Lower lobe of right lung (tissue), 2 donors: ENCODE measurements at regions not wholly inside any gene's neighbourhood (a gene's known extent, or its start where the extent isn't known, plus 50 kb on each side); places are given as distances from the start of the nearest gene placed in this dataset.
"Not testable (repeated sequence)": the region's sequence is repeated elsewhere in the genome, so short reads cannot be mapped to it uniquely, and the experiment has no call there.

ENCODE experiments used
- ATAC-seq, 2 donors: fragments of 200-7000 bp; cut with Tn5 transposase; one replicate each; pipeline ENCODE4 v1.9.1; 2020 to 2022; ENCODE audit warnings: mild to moderate bottlenecking in 2 of 2, moderate library complexity in 2 of 2
- DNase-seq: peaks from one replicate; pipeline ENCODE4 v3.0.0-alpha.2; 2020
- H3K27ac ChIP-seq: fragments of 200-600 bp; one replicate; pipeline ENCODE4 v1.8.0; 2022
- H3K27me3 ChIP-seq: fragments of 200-600 bp; one replicate; pipeline ENCODE4 v1.8.0; 2022; ENCODE audit warnings: low read depth
- H3K36me3 ChIP-seq: fragments of 200-600 bp; one replicate; pipeline ENCODE4 v1.8.0; 2022; ENCODE audit warnings: mild to moderate bottlenecking
- H3K4me1 ChIP-seq: fragments of 200-600 bp; one replicate; pipeline ENCODE4 v1.8.0; 2022
- H3K4me3 ChIP-seq: fragments of 200-600 bp; one replicate; pipeline ENCODE4 v1.8.0; 2022; ENCODE audit warnings: mild to moderate bottlenecking
- H3K9me3 ChIP-seq: fragments of 200-600 bp; one replicate; pipeline ENCODE4 v1.8.0; 2022
- CTCF ChIP-seq: fragments of 200-600 bp; IDR thresholded peaks from one replicate; pipeline ENCODE4 v1.8.0; 2022; ENCODE audit warnings: antibody characterized with exemption, mild to moderate bottlenecking
- intact Hi-C: fragments of 100-400 bp; cut with DNase I; formaldehyde crosslinking; loops from one replicate; pipeline ENCODE4 v1.11.0; 2022
- donor health status: DM: no; HTN: yes; CAD: no; lungs with severe emphysema.

GRCh38 chr20:47855799-47856198 lies 70.5 kb upstream of the SULF2 start:
- Histone ChIP-seq H3K36me3 (no peaks in the 10 kb centered on the region), H3K4me3 (no peak overlapping the region), H3K27ac (no peak overlapping the region), H3K27me3 (no peaks in the 10 kb centered on the region), H3K9me3 (no peaks in the 10 kb centered on the region), H3K4me1 (no peaks in the 10 kb centered on the region)
- ATAC-seq (no peak), DNase-seq (no peak)
- intact Hi-C loops, result no loop called here
- no peak for TF ChIP-seq CTCF

DNA sequence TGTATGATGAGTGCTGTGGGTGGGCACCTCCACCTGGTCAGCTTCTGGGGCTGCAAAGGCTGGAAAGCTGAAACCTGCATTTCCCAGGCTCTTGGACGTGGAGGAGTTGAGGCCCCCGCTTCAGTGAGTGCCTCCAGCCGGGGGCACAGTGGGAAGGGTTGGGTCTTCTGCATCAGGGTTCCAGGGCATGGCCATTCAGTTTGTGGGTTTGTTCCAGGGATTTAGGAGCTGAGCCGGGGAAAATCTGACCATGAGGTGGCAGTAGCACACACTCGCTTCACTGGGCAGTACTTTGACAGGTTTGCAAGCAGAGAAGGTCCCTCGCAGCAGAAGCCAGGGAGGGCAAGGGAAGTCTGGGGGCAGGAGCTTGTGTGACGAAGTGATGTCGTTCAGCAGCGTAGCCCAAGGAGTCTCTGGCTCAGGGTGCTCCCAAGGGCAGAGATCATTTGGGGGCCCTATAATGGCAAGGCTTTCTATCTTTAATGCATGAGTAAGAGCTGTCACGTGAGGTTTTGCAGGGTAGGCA lies 69.5 kb upstream of the SULF2 start:
- H3K36me3 ChIP-seq, result no peaks in the 10 kb centered on the region
- DNase-seq (no peak), ATAC-seq (no peak)
- no peaks in the 10 kb centered on the region for H3K9me3 ChIP-seq
- intact Hi-C loops, result no loop called here
- H3K4me3 ChIP-seq, result no peak overlapping the region
- no peak overlapping the region for H3K27ac ChIP-seq
- peak; percentile 18 for TF ChIP-seq CTCF
- H3K4me1 ChIP-seq, result no peaks in the 10 kb centered on the region
- peaks cover 6% of the 10 kb centered on the region for H3K27me3 ChIP-seq

GRCh38 chr20:47851774-47852173 lies 66.5 kb upstream of the SULF2 start:
- no peak for ATAC-seq
- Histone ChIP-seq H3K27me3 (peaks cover 6% of the 10 kb centered on the region), H3K27ac (no peak overlapping the region), H3K9me3 (no peaks in the 10 kb centered on the region), H3K36me3 (no peaks in the 10 kb centered on the region), H3K4me3 (no peak overlapping the region), H3K4me1 (no peaks in the 10 kb centered on the region)
- intact Hi-C loops, result no loop called here
- no peak for DNase-seq
- TF ChIP-seq CTCF, result no peak

- no peak for DNase-seq
- H3K9me3 ChIP-seq, result no peaks in the 10 kb centered on the region
- intact Hi-C loops, result no loop called here
- H3K36me3 ChIP-seq, result no peaks in the 10 kb centered on the region
- H3K27me3 ChIP-seq, result peaks cover 6% of the 10 kb centered on the region
- no peaks in the 10 kb centered on the region for H3K4me1 ChIP-seq
- no peak for ATAC-seq
- TF ChIP-seq CTCF, result no peak
- no peak overlapping the region for H3K27ac ChIP-seq
- no peak overlapping the region for H3K4me3 ChIP-seq
Measured at GRCh38 chr20:47850146-47850545, 64.9 kb upstream of the SULF2 start.

DNA sequence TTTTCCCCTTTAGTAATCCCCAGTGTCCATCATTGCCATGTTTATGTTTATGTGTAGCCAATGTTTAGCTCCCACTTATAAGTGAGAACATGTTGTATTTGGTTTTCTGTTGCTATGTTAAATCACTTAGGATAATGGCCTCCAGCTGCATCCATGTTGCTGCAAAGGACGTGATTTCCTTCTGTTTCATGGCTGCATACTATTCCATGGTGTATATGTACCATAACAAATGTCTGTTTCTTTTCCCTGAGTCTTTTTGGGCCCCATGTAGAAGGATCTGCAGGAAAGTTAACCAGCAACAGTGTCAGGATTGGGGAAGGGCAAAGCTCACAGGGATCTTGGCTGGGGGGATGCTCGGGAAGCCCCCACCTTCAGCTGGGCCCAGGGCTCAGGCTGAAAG lies 64.3 kb upstream of the SULF2 start:
- peaks cover 6% of the 10 kb centered on the region for H3K27me3 ChIP-seq
- no peaks in the 10 kb centered on the region for H3K36me3 ChIP-seq
- no peak overlapping the region for H3K4me3 ChIP-seq
- TF ChIP-seq CTCF, result no peak
- DNase-seq (no peak), ATAC-seq (no peak)
- H3K4me1 ChIP-seq, result no peaks in the 10 kb centered on the region
- intact Hi-C loops, result no loop called here
- H3K27ac ChIP-seq, result no peak overlapping the region
- H3K9me3 ChIP-seq, result no peaks in the 10 kb centered on the region

DNA sequence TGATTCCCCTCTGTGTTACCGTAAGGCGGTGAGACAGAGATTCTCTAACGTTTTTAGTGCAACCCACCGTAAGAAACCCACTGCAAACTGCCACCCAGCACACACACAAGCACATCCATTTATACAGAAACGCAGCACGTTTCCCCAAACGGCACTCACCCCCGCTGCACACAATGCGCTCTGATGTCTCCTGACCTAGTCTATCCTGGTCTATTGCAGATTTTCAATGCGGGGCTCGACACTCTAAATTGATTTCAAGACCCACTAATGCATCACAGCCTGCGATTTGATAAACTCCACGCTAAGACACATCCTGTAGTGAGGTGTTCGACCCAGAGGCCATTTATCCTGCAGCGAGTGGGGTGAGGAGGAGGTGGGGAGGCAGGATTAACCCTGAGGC lies 63.7 kb upstream of the SULF2 start:
- Histone ChIP-seq H3K36me3 (no peaks in the 10 kb centered on the region), H3K27ac (no peak overlapping the region), H3K9me3 (no peaks in the 10 kb centered on the region), H3K4me1 (no peaks in the 10 kb centered on the region), H3K27me3 (peaks cover 6% of the 10 kb centered on the region), H3K4me3 (no peak overlapping the region)
- intact Hi-C loops, result no loop called here
- TF ChIP-seq CTCF, result no peak
- DNase-seq, result no peak
- no peak for ATAC-seq

DNA sequence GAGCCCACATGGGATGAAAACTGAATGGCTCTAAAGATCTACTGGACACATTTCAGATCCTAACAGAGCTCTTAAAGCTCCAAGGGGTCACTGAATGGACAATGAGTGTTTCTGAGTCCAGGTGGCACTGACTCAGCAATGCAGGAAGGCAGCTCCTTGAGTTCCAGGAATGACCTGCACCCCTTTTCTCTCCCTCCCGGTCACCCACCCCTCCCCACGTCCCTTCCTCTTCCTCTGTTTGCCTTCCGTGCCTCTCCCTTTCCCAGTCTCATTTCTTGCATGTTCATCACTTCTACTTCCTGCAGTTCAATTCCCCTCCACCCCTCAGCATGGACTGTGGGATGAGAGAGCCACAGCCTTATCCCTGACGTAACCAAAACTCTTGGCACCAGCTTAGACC lies 63.3 kb upstream of the SULF2 start:
- ATAC-seq, H3K27me3 ChIP-seq, H3K27ac ChIP-seq, H3K4me3 ChIP-seq, H3K9me3 ChIP-seq, H3K36me3 ChIP-seq, H3K4me1 ChIP-seq, intact Hi-C loops, DNase-seq: not testable (repeated sequence)
